Heart left ventricle (tissue), 13 donors: ENCODE measurements at regions not wholly inside any gene's neighbourhood (a gene's known extent, or its start where the extent isn't known, plus 50 kb on each side); places are given as distances from the start of the nearest gene placed in this dataset.

Experiments
- POLR2A ChIP-seq, 2 donors: fragments of 450-650 bp; IDR thresholded peaks; one replicate each; pipeline ENCODE4 v1.6.1; 2017; ENCODE audit warnings: antibody characterized with exemption in 2 of 2, mild to moderate bottlenecking in 2 of 2, moderate library complexity in 2 of 2
- TF ChIP-seq, protein P1 (sequence below), 12 donors: fragments of 200-600 bp; sonication (generic) in 4 of 12; IDR thresholded peaks; one replicate each; pipeline versions ENCODE4 v1.5.0 to v1.8.0; 2018 to 2022; ENCODE audit warnings: antibody characterized with exemption in 12 of 12, mild to moderate bottlenecking in 5 of 12
- donor health status: ischemic (EF 13 %, LVEDD 7.1; RV severe dilation, severe dysfunction).
- donor health status: DM: no; HTN: yes; CAD: no.
- donor health status: DM: no; HTN: no; CAD: no.
- donor health status: ischemic (EF 25% LVEDD 6.9; RV normal size, moderate dysfunction).
- donor health status: ischemic (EF 25% LVEDD 5.7; RV mildly dilated, moderate dysfunction).
- donor health status: ischemic (EF 35%, LVEDD 5.7; RV mildly dilated, moderate dysfunction).
- donor health status: nonischemic (EF 11% LVEDD 7.7; RV severe dilation, severe dysfunction).
- donor health status: DM: yes; HTN: yes; CAD: no.
- donor health status: PGD.
- donor health status: ischemic (EF 29% LVEDD 5.4; RV normal size, mild dysfunction).
- donor health status: nonischemic (EF 23%, LVEDD 6.1; RV moderate dilation, normal function).

DNA sequence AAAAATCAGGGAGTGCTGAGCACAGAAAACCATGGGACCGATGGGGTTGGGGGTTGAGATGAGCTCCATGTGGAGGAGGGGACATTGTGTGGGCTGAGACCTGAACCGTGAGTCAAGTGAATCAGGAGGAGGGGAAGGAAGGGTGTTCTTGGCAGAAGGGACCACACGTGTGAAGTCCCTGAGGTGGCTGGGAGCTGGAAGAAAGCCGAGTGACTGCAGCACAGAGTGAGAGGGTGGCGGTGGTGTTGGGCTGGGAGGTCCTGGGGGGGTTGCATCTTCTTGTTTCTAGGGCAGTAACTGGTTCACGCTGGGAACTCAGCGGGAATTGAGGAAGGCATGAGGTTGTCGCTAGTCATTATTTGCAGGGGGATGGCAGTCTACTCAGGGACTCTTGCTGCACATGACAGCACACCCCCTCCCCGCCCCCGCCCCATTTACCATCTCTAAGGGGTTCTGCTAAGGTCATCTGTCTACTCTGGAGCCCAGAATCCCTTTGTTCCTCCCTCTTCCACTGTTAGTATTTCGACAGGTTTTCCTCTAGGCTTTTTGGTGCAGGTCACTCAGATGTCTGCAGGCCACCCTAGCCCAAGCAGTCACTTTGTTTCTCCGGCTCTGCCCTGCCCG is 254.3 kb downstream of the TLE3 start:
- TF ChIP-seq, protein P1, sequence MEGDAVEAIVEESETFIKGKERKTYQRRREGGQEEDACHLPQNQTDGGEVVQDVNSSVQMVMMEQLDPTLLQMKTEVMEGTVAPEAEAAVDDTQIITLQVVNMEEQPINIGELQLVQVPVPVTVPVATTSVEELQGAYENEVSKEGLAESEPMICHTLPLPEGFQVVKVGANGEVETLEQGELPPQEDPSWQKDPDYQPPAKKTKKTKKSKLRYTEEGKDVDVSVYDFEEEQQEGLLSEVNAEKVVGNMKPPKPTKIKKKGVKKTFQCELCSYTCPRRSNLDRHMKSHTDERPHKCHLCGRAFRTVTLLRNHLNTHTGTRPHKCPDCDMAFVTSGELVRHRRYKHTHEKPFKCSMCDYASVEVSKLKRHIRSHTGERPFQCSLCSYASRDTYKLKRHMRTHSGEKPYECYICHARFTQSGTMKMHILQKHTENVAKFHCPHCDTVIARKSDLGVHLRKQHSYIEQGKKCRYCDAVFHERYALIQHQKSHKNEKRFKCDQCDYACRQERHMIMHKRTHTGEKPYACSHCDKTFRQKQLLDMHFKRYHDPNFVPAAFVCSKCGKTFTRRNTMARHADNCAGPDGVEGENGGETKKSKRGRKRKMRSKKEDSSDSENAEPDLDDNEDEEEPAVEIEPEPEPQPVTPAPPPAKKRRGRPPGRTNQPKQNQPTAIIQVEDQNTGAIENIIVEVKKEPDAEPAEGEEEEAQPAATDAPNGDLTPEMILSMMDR (IDR thresholded peaks at IDR 0.05), result no peak
- TF ChIP-seq POLR2A (IDR thresholded peaks at IDR 0.05), result no peak
